Suppressor macrophage treated with lipopolysaccharide for 4 hours (primary cell): ENCODE measurements at regions not wholly inside any gene's neighbourhood (a gene's known extent, or its start where the extent isn't known, plus 50 kb on each side); places are given as distances from the start of the nearest gene placed in this dataset.
"Not testable (repeated sequence)": the region's sequence is repeated elsewhere in the genome, so short reads cannot be mapped to it uniquely, and the experiment has no call there.

Experiments used
- DNase-seq: peaks from one replicate; pipeline ENCODE4 v3.0.0-alpha.2; 2020

DNA sequence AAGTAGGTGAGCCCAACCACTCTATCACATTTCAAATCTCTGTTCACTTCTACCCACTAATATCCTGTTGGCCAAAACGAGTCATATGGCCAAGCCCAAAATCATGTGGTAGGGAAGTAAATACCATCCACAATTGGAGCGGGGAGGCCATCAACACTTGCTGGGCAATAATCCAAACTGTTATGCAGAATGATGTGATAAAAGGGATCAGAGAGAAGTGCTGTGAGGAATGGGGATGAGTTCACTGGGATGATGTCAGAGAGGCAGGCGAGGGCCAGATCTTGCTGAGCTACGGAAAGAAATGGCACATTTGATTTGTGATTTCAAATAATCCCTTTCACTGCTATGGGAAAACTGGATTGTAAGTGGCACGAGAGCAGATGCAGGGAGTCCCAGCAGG lies 188.4 kb downstream of the NPIPA8 start:
- not testable (repeated sequence) for DNase-seq

DNA sequence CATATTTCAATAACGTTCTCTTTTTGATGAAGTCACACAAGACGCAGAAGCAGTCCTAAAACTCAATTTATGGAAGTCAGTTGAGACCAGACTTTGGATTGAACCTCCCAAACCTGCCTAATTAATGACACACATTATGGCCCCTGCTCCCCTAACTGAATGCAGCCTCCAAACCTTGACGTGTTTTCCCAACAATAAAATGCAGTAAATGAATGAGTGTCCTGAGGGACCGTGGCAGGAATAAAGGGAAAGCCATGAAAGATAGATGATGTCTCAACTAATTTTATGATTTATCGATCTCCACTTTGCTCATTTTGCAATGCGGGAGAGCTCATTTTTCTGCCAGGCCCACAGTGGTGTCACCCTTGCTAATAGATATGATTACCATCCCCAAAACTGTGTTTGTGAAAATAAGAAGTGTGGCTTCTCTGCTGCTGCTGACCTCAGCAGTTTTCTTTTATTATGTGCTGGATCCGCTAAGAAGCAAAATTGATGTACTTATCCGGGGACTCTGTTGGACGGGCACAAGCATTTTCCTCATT lies 189.9 kb downstream of the NPIPA8 start:
- not testable (repeated sequence) for DNase-seq

DNA sequence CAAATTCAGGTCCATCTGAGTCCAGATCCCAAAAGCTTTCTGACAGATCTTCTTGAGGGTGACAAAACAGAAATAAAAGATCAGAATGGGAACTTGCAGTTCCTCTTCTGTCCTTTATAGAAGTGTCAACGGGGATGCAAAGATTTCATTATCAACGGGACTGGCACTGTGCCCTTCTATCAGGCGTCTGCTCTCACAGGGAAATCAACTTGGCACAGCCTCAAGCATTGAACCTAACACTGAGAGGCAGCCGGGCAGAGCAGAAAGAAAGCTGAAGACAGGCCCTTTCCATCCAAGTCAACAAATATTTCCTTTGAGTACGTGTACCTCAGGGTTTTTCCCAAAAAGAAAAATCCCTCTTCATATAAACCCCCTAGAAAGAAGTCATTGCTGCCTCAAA lies 194.5 kb downstream of the NPIPA8 start:
- not testable (repeated sequence) for DNase-seq

DNA sequence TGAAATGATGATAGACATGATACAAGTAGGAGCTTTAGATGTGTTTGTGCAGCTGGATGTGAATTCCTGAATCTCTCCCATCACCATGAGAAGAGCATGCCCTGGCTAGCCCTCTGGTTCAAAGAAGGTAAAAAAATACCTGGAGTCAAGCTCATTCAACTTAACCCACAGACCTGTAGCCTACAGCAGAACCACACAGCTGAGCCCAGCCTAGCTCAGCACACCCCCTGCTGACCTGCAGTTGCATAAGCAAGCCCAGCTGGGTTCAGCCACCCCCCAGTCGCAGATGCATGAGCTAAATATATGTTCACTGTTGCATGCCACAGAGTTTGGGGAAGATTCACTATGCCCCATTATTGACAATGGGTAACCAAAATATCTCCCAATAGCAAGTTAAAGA lies 200.2 kb downstream of the NPIPA8 start:
- not testable (repeated sequence) for DNase-seq

DNA sequence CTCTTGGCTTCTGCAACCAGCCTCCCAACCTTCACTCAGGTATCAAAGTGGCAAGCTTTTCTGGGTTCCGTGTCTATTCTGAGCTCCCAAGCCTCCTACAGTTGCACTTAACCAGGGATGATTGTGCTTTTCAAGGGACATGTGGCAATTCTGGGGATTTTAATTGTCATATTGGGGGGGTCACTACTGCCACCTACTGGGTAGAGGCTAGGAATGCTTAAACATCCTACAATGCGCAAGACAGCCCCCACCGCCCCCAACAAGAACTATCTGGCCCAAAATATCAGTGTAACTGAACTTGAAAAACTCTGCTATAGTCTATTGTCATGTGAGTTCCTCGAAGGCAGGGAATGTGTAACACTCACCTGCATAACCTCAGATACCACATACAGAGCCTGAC lies 201.5 kb downstream of the NPIPA8 start:
- DNase-seq = not testable (repeated sequence)

DNA sequence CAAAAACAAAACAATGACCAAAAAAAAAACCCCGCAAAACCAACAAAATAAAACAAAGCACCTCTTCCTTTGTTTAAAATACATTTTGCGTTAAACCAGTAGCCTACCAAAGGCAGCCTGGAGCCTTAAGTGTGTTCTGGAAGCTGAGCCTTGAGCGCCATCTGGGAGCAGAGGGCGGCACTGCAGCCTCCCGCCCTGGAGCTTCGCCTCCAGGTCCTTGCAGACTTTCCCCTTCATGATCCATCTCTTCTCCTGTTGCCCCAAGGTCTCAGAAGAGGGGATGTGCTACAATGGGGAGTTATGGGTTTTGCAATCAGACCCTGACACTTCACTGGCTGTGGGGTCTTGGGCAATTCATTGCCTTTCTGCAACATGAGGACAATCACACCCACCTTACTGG lies 204.9 kb downstream of the NPIPA8 start:
- DNase-seq = not testable (repeated sequence)

DNA sequence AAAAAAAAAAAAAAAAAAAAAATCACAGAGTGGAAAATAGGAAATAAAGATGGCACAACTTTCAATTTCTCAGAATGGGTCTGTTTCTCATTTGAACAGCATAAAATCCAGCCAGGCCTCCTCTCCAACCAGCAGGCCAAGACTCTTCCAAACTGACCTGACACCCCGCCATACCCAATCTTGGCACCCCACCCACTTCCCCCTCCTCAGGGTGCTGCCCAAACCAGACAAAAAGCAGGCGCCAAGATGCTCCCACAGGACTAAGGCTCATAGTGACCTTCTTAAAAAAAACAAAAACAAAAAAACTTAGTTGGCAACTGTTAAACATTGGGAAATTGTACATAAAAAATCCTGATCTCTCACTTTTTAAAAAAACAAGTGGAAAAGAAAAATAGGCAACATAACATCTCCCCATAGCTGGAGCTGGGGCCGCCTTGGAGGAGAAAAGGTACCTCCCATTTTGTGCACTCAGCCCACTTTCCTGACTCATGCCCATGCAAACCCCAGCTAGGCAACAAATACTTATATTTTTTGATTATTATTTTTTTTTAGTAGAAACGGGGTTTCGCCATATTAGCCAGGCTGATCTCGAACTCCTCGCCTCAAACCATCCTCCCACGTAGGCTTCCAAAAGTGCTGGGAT lies 205.9 kb downstream of the NPIPA8 start:
- not testable (repeated sequence) for DNase-seq

DNA sequence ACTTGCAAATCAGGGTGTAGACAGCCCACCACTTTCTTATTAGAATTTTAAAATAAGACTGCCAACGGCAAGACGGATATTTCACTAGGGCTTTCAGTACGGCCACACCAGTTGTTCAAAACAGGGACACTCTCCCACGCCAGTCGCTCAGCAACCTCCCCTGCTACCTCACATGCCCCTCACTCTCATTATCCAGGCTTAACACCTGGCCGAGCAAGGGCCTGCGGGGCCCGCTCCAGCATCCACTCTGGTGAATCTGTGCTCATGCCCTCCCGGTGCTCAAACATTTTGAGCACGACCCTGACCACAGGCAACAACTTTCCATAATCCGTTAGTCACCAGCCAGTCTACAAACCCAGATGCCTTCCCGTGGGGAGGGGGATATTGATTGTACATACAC lies 209.5 kb downstream of the NPIPA8 start:
- not testable (repeated sequence) for DNase-seq

DNA sequence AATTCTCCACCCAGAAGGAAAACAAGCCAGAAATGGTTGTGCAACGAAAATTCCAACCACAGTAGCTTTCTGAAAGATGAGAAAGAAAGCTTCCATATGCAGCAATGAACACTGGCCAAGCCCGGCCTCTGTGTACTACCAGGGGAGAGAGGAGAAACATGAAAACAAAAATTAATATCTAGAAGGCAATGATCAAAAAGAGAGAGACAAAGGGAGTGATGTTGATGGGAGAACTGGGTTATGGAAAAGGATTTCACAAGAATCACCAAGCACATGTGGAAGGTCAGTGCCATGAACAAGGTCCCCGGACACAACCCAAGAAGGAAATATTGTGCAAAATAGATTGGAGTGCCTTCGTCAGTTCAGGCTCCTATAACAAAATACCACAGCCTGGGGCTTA lies 217.4 kb downstream of the NPIPA8 start:
- not testable (repeated sequence) for DNase-seq

DNA sequence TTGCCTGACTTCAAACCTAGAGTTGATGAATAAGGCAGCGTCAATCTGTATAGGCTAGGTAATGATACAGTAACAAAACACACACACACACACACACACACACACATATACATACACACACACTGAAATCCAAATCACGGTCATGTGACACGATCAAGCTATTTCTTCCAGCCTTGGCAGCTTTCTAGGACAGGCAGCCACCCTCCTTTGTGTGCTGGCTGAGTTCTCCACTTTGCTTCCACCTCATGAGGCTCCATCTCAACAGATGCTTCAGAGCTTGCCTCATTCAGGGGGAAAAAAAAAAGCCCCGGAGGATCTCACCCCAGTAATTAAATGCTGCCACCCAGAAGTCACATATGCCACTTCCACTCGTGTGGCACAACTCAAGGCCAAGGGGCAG lies 217.9 kb downstream of the NPIPA8 start:
- DNase-seq = not testable (repeated sequence)

DNA sequence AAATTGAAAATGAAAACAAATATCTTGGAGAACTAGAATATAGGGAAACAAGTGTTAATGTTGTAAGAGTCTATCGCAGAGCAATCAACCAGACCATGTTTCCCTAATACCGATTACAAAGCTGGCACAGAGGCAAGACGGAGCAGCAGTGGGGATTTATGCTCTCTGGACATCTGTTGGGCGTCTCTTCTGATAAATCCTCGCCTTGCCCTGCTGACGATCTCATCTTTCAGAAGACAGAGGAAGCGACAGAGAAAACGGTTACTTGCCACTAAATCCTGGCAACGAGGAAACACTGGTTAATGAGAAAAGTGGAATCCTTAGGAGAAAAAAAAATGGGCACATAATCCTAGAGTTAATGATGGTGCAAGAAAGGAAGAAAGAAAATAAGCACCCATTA lies 218.5 kb downstream of the NPIPA8 start:
- DNase-seq = peak; percentile 0

DNA sequence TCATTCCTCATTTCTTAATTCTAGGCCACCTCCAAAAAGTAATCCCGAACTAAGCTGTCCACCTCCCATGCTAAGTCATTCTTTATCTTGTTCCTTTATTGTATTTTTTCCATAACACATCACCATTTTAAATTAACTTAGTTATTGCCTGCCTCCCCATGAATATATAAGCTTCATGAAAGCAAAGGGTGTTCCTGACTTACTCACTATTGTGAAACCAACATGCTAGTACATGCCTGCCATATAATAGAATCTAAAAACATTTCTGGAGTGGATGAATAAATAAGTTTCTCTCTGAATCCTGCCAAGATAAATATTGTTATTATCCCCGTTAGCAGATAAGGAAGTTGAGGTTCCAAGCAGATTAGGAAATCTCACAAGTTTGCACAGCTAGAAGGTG lies 232.1 kb downstream of the NPIPA8 start:
- not testable (repeated sequence) for DNase-seq

DNA sequence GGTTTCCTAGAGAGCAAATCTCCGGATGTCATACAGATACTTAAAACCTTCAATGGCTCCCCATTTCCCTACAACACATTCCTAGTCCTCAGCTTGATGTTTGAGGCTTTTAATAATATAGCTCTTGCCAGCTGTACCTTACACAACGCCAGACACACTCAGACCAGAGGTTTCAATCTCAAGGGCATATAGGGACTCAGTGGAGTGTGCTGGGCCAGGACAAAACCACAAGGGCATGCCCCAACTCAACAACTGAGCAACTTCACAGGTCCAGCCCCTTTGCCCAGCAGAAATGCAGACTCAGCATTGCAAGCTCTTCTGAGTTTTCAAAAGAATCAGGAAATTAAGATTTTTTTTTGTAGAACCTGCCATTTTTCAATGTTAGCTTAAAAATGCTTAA lies 235.5 kb downstream of the NPIPA8 start:
- DNase-seq = not testable (repeated sequence)

DNA sequence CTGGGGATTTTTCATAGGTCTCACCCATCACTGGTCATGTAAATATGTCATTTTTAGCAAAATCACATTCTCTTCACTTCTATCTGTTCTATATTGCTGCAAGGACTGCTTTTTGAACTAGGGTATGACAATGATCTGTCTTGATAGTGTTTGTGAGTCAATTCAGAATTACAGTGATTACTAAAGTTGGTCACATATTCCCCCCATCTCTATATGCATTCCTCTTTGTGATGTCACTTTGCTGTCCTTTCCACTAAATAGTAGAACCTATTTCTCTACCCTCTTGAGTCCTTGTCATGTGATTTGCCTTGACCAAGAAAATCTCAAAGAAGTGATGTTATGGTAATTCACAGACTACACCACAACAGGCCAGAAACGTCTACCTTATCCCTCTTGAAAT lies 243.9 kb downstream of the NPIPA8 start:
- DNase-seq = not testable (repeated sequence)

DNA sequence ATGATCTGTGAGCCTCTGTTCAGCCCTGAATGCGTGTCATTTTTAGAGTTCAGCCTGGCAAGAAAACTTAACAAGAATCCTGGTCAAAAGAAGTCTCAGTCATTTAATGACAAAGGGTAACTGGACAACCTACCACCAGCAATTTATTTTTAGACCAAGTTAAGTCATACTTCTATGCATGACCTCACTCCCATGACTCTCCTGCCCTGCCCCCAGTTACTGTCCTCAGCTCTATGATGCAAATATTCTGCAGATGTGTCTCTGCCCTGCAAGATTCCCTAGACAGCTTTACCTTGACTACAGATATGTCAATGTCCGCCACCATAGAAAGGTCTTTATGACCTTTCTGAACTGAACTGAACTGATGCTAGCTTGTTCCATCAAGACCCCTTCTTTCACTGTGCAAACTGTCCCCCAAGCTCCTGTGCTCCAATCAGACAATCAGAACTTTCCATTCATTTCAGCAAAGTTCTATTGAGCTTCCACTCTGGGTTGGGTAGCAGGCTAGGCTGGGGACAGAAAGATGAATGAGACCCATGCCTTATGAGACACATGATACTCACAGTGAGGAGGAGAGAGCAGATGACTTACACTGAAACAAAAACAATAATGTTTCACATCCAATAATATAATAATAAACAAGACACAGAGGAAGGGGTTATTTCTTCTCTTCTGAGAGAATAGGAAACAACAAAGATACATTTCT lies 255.7 kb downstream of the NPIPA8 start:
- not testable (repeated sequence) for DNase-seq

DNA sequence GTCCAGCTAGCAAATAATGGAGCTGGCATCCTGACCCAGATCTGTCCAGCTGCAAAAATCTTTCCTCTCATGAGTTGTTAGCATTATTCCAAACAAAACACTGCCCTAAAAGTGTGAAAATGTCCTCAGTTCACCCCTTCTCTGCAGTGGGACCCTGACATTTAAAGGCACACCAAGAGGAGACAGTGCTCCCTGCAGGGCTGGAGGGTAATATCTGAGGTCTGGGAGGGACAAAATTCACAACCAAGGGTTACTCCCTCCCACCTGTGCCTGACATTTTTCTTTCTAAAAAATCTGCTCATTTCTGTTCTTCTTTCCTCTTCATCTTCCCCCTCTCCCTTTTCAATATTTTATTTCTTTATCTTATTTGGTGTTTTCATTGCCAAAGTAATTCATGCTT lies 258.6 kb downstream of the NPIPA8 start:
- not testable (repeated sequence) for DNase-seq

DNA sequence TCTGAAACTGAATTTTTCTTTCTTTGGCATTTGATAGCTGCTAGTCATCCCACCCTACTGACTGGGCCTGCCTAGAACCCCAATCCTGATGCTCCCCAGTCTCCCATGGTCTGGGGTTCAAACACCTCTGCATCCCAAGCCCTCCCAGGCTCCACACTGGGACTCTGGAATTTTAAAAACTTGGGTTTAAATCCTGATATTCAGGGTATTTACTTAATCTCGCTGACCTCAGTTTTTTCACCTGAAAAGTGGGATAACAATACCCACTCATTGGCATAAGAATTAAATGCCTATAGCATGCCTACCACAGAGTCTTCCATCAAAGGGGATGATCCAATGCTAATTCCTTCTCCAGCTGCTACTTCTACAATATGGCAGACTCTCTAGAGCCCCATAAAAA lies 264.4 kb downstream of the NPIPA8 start:
- DNase-seq = no peak

DNA sequence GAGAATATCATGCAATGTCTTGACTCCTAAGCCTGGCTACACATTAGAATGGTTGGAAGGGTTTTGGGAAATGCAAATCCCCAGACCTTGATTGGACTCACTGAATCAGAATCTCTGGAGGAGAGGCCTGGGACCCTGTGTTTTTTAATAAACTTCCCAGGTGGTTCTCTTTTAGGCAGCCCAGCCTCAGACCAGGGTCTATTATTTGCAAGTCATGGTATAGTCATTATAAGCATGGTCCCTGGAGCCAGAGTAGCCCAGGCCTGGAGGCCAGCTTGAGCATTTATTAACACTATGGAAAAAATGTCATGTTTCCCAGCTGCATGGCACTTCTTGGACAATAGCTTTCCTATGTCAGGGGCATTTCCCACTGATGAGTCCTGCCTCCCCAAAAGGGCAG lies 266.9 kb downstream of the NPIPA8 start:
- no peak for DNase-seq

DNA sequence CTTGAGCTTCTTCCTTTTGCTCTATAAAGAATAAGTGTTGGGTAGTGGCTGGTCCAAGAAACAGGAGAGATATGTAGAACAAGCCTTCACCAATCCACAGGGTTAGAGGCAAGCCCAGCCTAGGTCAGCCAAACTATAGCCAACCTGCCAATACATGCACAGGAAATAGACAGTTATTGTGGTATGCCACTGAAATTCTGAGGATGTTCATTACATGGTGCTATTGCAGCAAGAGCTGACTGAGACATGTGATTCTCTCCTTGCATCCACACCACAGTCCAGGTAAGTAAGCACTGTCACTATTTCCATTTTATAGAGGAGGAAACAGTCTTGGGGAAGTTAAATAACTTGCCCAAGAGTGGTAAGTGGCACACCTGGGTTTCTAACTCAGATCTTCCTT lies 268.1 kb downstream of the NPIPA8 start:
- DNase-seq = no peak

DNA sequence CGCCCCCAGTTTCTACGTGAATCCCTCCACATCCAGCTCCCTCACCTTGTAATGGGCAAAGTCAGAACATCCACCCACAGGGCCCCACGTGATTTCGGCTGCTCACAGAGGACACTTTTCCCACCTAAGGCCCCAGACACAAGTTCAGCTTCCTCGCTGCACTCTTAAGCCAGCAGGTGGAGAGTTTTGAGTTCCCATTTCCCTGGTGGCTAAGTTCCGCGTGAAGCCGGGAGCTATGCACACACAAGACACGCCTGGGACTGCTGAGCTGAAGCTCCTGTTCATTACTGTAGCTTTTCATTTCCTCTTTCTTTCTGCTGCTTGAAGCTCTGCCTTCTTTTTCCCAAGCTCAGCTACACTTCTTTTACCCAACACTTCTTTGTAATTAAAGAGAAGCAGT lies 273.8 kb downstream of the NPIPA8 start:
- no peak for DNase-seq

DNA sequence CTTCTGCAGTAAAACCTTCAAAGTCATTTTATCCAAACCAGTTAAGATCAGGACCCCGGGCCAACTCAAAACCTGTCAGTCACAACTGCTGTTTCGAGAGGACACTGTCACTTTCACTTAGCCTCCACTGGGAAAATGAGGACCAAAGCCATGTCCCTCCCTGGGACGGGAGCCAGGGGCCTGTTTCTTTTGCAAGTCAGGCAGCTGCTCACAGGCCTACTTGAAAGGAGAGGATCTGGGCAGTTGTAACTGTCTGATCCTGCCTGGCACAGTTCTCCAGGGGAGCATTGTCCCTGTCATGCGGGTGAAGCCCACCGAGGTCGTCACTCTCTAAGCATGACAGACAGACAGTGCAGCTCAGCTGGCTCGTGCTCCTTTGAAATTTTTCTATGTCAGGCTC lies 276.2 kb downstream of the NPIPA8 start:
- no peak for DNase-seq

DNA sequence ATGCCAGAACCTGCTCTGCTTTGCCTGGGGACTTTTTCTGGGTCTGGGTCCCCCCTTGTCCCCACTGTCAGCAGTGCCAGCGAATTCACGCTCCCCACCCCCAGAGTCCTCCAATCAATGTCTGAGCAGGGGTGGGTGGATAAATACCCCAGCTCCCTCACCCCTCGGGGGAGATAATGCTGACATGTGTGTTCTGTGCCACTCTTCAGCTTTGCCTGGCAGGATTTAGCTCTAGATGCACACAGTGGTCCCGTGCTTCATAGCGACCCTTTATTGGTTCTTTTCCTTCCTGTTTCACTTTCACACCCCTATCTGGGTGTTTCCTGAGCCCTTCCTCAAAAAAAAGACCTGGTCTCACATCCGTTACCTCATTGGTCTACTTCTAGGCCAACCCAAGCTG lies 277.0 kb downstream of the NPIPA8 start:
- DNase-seq = no peak

DNA sequence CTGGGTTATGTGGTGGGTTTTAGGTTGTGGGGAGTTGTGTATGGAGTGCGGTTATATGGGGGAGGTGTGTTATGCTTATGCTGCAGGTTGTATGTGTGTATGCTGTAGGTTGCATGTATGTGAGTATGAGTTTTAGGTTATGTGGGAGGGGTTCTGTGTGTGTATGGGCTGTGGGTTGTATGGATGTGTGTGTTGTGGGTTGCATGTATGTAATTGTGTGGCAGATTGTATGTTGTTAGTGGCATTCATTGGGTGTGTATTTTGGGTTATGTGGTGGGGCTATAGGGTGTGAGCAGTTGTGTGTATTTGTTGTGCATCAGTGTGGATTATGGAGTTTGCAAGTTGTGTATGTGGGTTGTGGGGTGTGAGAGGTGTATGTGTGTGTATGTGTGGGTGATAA lies 277.4 kb downstream of the NPIPA8 start:
- no peak for DNase-seq

DNA sequence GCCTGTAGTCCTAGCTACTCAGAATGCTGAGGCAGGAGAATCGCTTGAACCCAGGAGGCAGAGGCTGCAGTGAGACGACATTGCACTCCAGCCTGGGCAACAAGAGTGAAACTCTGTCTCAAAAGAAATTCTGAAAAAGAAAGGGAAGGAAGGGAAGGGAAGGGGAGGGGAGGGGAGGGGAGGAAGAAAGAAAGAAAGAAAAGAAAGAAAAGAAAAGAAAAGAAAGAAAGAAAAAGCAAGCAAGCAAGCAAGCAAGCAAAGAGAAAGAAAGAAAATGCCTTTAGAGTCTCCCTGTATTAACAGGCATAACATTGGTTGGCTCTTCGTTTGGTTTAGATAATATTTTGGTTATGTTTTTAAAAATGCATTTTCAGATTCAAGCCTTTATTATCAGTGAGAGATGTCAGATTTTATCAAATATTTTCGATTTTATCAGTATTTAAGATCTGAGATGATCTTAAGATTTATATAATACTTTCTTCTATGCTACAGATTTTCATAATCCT lies 281.1 kb downstream of the NPIPA8 start:
- DNase-seq = no peak
